Body of pancreas (tissue), 4 donors: ENCODE measurements at regions not wholly inside any gene's neighbourhood (a gene's known extent, or its start where the extent isn't known, plus 50 kb on each side); places are given as distances from the start of the nearest gene placed in this dataset.

Experiments used
- CTCF ChIP-seq, 7 experiments: fragments of 450-650 bp in 4 of 7; fragments of 200-600 bp in 3 of 7; sonication (generic) in 3 of 7; IDR thresholded peaks; one replicate each; pipeline ENCODE4 v1.5.1; 2016 to 2019; ENCODE audit warnings: antibody characterized with exemption in 7 of 7
- POLR2A ChIP-seq, 3 donors: fragments of 450-650 bp; IDR thresholded peaks; one replicate each; pipeline ENCODE4 v1.6.1; 2016; ENCODE audit warnings: antibody characterized with exemption in 3 of 3, mild to moderate bottlenecking in 2 of 3

GRCh38 chr1:229784834-229785233, 158.8 kb downstream of the URB2 start:
- TF ChIP-seq CTCF (IDR thresholded peaks at IDR 0.05) (peak in 4 of 7 experiments; percentile 27 to 45 (median 29)), POLR2A (IDR thresholded peaks at IDR 0.05) (no peak)
